ENCODE measurements at regions not wholly inside any gene's neighbourhood (a gene's known extent, or its start where the extent isn't known, plus 50 kb on each side); places are given as distances from the start of the nearest gene placed in this dataset.
"Not testable (repeated sequence)": the region's sequence is repeated elsewhere in the genome, so short reads cannot be mapped to it uniquely, and the experiment has no call there.

DNA sequence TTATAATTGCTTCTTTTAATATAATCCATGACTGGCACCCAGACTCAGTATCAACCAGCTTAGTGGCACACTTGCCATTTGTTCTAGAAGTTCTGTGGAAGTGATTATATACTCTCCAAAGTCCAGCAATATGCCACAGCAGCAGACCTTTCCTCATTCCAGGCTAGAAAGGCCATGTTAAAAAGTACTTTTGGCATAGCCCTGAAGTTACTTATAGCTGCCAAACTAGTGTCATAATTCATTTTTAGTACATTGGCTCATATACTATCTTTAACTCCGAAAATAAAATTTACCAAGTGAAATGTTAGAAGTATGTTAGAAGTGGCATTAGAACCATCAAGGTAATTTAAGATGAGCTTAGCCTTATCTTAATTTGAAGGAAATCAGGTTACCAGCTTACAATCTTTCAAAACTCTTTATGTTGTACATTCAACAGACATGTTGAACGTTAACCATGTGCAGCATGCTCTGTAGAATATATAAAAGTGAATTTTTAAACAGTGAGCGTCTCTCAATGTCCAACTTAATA, 714.2 kb upstream of the LCORL start:
- H3K27me3 Mint-ChIP-seq: no peaks in the 10 kb centered on the region
- H3K27ac Mint-ChIP-seq: no peak overlapping the region
- no peaks in the 10 kb centered on the region for H3K36me3 Mint-ChIP-seq
- ATAC-seq (ENCODE audit: low read depth): no peak
- no peak for DNase-seq (ENCODE audit: low spot score in 2 of 2)
- H3K4me1 Mint-ChIP-seq: no peaks in the 10 kb centered on the region
- H3K4me3 Mint-ChIP-seq: no peak overlapping the region
- H3K9me3 Mint-ChIP-seq: no peaks in the 10 kb centered on the region

DNA sequence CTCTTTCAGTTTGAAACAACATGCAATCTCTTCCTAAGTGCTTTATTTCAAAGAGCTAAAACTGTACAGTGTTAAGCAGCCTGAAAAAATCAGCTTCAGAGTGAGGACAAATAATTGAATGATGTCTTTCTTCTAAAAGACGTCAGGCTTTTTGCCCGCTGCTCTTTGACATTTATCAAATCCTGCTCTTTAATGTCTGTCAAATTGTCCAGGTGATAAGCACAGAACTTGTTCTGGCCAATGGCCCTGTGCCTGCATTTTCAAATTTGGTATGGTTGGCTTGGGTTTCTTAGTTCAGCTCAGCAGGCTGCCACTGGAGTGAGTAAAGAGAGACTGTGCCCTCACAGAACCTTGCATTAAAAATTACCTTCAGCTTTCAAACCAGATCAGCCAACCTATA, 712.9 kb upstream of the LCORL start:
- Mint-ChIP-seq H3K4me1 (no peaks in the 10 kb centered on the region), H3K4me3 (no peak overlapping the region), H3K9me3 (no peaks in the 10 kb centered on the region), H3K27me3 (no peaks in the 10 kb centered on the region), H3K36me3 (no peaks in the 10 kb centered on the region), H3K27ac (no peak overlapping the region)
- DNase-seq (ENCODE audit: low spot score in 2 of 2): no peak
- ATAC-seq (ENCODE audit: low read depth): no peak

- H3K27me3 Mint-ChIP-seq: no peaks in the 10 kb centered on the region
- no peaks in the 10 kb centered on the region for H3K36me3 Mint-ChIP-seq
- no peak overlapping the region for H3K4me3 Mint-ChIP-seq
- H3K4me1 Mint-ChIP-seq: no peaks in the 10 kb centered on the region
- DNase-seq (ENCODE audit: low spot score in 2 of 2) (no peak), ATAC-seq (ENCODE audit: low read depth) (no peak)
- no peaks in the 10 kb centered on the region for H3K9me3 Mint-ChIP-seq
- H3K27ac Mint-ChIP-seq: no peak overlapping the region
Measured at GRCh38 chr4:18733961-18734360, 712.4 kb upstream of the LCORL start.

DNA sequence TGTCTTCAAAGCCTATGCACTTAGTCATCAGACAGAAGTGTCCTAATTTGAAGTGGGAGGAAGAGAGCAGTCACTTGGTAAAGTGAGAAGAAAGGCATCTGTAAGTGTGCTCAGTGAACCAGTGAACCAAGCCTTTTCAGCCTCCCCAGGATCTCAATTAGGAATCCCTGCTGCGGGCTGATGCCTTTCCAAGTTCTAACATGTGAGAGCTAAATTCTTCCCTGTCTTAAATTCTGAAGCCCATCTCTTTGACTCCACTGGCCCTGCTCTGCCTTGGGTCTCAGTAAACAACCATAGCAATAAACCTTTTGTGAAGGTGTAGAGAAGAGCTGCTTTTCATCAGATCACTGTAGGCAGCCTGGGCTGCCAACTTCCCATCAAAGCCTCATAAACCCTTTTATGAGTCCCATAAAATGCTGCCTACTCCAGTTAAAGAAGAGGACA, 701.2 kb upstream of the LCORL start:
- DNase-seq (ENCODE audit: low spot score in 2 of 2) (no peak), ATAC-seq (ENCODE audit: low read depth) (no peak)
- Mint-ChIP-seq H3K9me3 (peaks cover 1% of the 10 kb centered on the region), H3K27me3 (peaks cover 3% of the 10 kb centered on the region), H3K27ac (no peak overlapping the region), H3K36me3 (no peaks in the 10 kb centered on the region), H3K4me1 (no peaks in the 10 kb centered on the region), H3K4me3 (no peak overlapping the region)

DNA sequence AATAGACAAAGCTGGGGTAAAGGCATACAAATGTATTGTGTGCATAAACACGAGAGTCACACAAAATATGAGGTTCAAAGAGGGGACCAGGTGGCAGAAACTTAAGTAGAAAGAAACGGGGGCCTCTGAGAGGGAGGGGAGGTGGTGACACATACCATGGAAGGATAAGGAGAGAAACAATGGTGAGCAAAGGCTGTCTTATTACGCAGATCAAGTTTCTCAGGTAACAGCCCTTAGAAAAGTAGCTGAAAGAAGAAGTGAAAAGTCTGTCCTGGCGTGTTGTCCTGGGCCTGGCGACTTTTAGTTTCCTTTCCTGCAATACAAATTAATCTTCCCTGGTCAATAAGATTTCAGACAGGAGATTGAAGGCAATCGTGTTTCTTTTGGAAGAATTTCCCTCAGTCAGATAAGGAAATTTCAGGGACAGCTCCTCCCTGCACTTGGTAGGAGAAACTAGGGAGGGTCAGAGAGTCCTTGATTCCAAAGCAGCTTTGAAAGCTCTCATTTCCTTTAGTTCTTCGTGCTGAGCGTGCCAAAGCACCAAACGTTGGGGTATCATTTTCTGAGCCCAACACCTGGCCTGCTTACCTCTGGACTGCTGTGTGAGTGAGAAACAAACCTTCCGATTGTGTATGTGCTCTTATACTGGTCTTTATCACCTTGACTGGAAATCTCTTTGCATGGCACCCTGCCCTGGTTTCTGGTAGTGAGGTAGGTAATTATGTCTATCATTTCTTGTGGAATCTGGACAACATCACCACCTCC, 676.7 kb upstream of the LCORL start:
- no peak overlapping the region for H3K27ac Mint-ChIP-seq
- H3K36me3 Mint-ChIP-seq: no peaks in the 10 kb centered on the region
- DNase-seq (ENCODE audit: low spot score in 2 of 2) (no peak), ATAC-seq (ENCODE audit: low read depth) (no peak)
- no peak overlapping the region for H3K4me3 Mint-ChIP-seq
- H3K27me3 Mint-ChIP-seq: peaks cover 1% of the 10 kb centered on the region
- H3K9me3 Mint-ChIP-seq: peaks cover 4% of the 10 kb centered on the region
- peaks cover 2% of the 10 kb centered on the region for H3K4me1 Mint-ChIP-seq

- ATAC-seq (ENCODE audit: low read depth) (no peak), DNase-seq (ENCODE audit: low spot score in 2 of 2) (no peak)
- H3K36me3 Mint-ChIP-seq: no peaks in the 10 kb centered on the region
- H3K27ac Mint-ChIP-seq: no peak overlapping the region
- H3K27me3 Mint-ChIP-seq: peaks cover 4% of the 10 kb centered on the region
- H3K4me1 Mint-ChIP-seq: peaks cover 4% of the 10 kb centered on the region
- no peaks in the 10 kb centered on the region for H3K9me3 Mint-ChIP-seq
- no peak overlapping the region for H3K4me3 Mint-ChIP-seq
Measured at GRCh38 chr4:18695733-18696527, 674.4 kb upstream of the LCORL start.

DNA sequence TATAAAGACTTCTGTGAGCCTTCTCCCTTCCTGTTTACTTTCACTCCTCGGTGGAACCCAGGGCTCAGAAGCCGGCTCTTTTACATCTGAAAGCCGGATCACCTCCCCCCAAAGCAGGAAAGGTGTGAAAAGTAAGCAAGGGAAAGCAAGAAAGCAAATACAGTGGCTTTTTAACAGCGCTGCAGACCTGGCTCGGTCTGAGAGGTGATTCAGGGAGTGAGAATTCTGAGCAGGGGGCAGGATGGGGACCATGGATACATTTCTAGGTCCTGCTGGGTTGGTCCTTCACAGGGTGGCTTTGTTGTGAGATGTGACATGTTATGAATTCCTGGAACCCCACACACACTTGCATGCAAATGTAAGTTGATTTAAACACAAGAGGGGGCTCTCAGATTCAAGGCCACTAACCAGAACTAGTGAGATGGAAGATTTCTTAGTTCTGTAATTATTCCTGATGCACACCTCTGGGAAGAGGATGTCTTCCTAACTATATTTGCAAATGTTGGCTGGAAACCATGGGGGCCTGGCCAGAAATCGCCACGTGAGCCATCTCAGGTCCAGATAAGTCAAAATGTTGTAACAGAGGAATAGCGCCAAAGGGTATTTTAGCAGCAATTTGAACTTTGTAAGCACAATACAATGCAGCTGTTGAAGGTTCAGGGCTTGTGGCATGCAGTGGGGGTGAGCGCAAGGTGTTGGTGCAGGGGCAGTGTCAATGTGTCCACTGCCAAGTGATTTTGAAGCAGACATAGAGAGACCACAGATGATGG, 670.1 kb upstream of the LCORL start:
- Mint-ChIP-seq H3K27ac (no peak overlapping the region), H3K4me1 (peaks cover 2% of the 10 kb centered on the region), H3K9me3 (no peaks in the 10 kb centered on the region), H3K27me3 (peaks cover 6% of the 10 kb centered on the region), H3K36me3 (no peaks in the 10 kb centered on the region), H3K4me3 (no peak overlapping the region)
- no peak for DNase-seq (ENCODE audit: low spot score in 2 of 2)
- ATAC-seq (ENCODE audit: low read depth): no peak

GRCh38 chr4:18690291-18690955, 668.9 kb upstream of the LCORL start:
- no peak overlapping the region for H3K4me3 Mint-ChIP-seq
- H3K36me3 Mint-ChIP-seq: no peaks in the 10 kb centered on the region
- H3K9me3 Mint-ChIP-seq: no peaks in the 10 kb centered on the region
- H3K4me1 Mint-ChIP-seq: peaks cover 2% of the 10 kb centered on the region
- no peak overlapping the region for H3K27ac Mint-ChIP-seq
- peaks cover 6% of the 10 kb centered on the region for H3K27me3 Mint-ChIP-seq
- DNase-seq (ENCODE audit: low spot score in 2 of 2): no peak
- no peak for ATAC-seq (ENCODE audit: low read depth)

DNA sequence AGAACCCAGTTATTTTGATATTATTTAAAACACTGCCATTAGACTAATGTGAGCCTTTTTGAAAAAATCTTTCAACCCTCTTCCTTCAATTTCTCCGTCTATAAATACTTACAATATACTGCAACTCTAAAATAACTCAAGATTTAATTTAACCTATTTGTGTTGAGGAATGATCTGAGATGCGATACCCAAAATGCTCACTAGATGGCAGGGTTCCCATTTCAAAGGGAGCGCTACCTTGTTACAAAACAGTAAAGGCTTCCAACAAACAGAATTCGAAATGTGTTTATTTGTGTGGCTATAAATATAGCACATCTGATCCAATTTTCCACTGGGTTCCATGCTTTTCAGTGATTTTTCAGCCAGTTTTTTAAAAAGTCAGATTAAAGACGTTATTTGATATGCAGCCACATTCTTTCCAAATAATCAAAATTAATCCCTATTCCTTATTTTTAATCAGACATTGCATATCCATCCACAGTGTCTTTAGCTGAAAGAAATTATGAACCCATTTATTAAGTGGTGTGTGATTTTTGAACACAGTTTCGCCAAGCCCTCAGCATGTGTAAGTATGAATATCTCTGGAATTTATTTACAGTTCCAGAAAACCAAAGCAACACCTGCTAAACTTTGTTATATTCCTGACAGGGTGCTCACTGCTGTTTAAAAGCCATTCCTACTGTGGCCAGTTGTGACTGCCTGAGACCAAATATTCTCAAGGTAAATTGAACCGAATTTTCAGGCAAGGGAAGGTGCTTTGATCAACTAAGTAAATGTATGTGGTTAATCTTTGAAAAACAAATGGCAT, 668.0 kb upstream of the LCORL start:
- Mint-ChIP-seq H3K36me3 (no peaks in the 10 kb centered on the region), H3K9me3 (no peaks in the 10 kb centered on the region), H3K27ac (no peak overlapping the region), H3K27me3 (peaks cover 6% of the 10 kb centered on the region), H3K4me1 (peaks cover 2% of the 10 kb centered on the region), H3K4me3 (no peak overlapping the region)
- ATAC-seq (ENCODE audit: low read depth) (no peak), DNase-seq (ENCODE audit: low spot score in 2 of 2) (peak; percentile 32 to 43)

- H3K4me1 Mint-ChIP-seq; H3K27me3 Mint-ChIP-seq; ATAC-seq (ENCODE audit: low read depth): not testable (repeated sequence)
Measured at GRCh38 chr4:18688351-18688750, 666.8 kb upstream of the LCORL start.

GRCh38 chr4:18686338-18687037, 664.9 kb upstream of the LCORL start:
- H3K27ac Mint-ChIP-seq: no peak overlapping the region
- no peak for ATAC-seq (ENCODE audit: low read depth)
- peaks cover 3% of the 10 kb centered on the region for H3K27me3 Mint-ChIP-seq
- no peak overlapping the region for H3K4me3 Mint-ChIP-seq
- H3K4me1 Mint-ChIP-seq: no peaks in the 10 kb centered on the region
- no peaks in the 10 kb centered on the region for H3K36me3 Mint-ChIP-seq
- DNase-seq (ENCODE audit: low spot score in 2 of 2): no peak
- H3K9me3 Mint-ChIP-seq: no peaks in the 10 kb centered on the region

More at GRCh38 chr4:18688351-18688750, 666.8 kb upstream of the LCORL start:
- not testable (repeated sequence) for H3K4me3 Mint-ChIP-seq; H3K36me3 Mint-ChIP-seq; H3K27ac Mint-ChIP-seq; DNase-seq (ENCODE audit: low spot score in 2 of 2); H3K9me3 Mint-ChIP-seq

GRCh38 chr4:18684932-18685331, 663.4 kb upstream of the LCORL start:
- Mint-ChIP-seq H3K4me3 (no peak overlapping the region), H3K27me3 (peaks cover 1% of the 10 kb centered on the region), H3K36me3 (no peaks in the 10 kb centered on the region), H3K4me1 (no peaks in the 10 kb centered on the region), H3K27ac (no peak overlapping the region), H3K9me3 (no peaks in the 10 kb centered on the region)
- DNase-seq (ENCODE audit: low spot score in 2 of 2) (no peak), ATAC-seq (ENCODE audit: low read depth) (no peak)
